ENCODE measurements at regions not wholly inside any gene's neighbourhood (a gene's known extent, or its start where the extent isn't known, plus 50 kb on each side); places are given as distances from the start of the nearest gene placed in this dataset.

DNA sequence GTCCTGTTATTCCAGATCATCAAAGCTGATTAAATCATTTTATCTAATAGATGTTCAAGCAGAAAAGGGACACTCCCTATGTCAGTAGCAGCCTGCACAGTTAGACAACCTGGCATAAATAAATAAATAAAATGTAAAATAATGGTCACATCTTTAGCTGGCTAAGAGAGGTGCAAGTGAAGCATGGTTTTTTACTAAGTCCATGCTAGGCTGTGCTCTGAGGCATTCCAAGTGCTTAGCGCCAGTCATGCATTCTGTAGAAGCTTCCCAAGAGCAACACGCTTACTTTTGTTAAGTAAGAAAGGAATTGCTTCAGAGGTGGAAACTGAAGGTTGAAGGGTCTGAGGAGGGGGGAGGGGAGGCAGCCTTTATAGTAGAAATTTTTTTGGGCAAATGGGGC is 351.2 kb downstream of the CDH2 start:
- no peak for DNase-seq

DNA sequence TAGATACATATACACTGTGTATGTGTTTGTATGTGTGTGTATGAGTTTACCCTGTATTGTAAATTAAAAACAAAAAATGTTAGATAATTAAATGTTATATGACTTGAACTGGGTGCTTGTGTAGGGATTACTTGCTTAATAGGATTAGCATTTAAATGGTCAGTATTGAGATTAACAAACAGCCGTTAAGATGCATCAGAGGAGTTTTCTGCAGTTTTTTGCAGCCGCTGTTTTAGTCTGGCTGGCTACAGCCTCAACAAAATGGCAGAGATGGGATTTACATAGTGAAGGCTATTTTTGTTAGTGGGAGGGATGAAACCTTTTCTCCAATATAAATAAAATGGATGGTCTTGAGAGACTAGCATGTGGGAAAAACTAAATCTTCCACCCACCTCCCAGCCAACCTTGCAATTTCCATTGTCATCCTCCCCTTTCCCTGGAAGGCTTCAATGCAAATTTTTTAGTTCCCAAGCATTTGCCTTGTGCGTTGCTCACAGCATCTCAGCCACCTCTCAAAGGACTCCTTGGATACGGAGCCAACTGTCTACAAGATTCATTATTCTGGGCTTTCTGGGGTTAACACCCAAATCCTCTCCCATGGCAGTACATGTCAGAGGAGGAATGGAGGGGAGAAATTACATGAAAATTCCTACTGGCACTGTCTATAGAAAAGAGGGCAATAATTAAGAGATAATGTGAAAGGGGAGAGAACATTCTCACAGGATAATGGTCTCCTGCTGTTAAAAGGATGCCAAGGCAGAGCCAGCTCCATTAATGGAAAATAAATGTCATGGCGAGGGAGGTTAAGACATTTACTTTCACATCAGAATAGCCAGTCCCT is 351.9 kb downstream of the CDH2 start:
- DNase-seq: no peak

DNA sequence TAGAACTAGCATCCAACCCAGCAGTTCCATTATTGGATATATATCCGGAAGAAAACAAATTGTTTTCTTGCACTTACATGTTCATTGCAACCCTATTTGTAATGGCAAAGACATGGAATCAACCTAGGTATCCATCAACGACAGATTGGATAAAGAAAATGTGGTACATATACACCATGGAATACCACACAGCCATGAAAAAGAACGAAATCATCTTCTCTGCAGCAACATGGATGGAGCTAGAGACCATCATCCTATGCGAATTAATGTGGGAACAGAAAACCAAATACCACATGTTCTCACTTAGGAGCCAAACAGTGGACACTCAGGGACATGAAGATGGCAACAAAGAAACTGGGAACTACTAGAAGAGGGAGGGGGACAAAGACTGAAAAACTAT is 352.7 kb downstream of the CDH2 start:
- no peak for DNase-seq

DNA sequence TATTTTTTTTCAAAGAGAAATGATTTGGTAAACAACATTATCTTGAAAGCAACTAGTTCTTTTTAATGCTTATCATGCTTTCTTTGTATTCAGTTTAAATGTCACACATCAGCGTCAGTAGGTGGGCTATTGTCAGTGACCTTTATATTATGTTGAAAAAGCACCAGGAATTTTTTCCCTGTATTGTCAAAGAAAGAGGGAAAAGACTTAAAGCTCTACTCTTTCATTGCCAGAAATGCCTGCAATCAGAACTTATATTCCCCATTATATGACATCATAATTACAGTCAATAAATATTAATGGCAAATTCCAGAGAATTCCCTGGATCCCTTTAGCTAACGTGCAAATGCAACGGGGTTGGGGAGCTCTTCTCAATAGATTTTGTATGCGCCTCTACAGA is 353.9 kb downstream of the CDH2 start:
- no peak for DNase-seq

DNA sequence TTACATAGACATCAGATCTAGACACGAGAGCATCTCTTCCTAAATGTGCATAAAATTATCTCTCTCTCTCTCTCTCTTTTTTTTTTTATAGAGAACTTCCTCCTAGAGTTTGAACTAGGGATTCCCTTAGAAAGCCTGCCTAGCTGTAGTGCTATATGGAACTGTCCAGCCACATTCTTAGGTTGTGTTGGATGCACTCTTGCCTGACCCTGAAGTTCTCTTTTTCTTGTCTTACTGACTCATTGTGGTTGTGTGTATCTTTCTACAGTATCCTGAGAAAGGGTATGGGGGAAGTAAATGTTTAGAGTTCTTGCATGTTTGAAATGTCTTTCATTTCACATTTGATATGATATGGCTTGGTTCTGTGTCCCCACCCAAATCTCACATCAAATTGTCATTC is 368.2 kb downstream of the CDH2 start:
- DNase-seq: no peak

DNA sequence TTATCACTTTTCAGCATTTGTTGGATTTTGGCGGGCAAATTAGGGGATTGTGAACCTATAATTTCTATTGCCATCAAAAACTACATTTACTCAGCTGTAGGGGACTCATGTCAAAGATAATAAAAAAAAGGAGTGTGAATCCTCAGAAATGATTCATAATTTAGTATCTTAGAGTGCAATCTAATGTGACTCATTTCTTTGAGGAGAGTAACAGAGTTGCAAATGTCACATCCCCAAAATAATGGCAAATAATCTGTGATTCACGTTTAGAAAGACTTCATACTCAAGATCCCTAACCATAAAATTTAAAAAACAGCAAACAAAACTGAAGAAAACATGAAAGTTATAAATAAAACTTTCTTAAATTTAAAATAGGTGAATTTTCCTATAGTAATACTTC is 373.0 kb downstream of the CDH2 start:
- no peak for DNase-seq

DNA sequence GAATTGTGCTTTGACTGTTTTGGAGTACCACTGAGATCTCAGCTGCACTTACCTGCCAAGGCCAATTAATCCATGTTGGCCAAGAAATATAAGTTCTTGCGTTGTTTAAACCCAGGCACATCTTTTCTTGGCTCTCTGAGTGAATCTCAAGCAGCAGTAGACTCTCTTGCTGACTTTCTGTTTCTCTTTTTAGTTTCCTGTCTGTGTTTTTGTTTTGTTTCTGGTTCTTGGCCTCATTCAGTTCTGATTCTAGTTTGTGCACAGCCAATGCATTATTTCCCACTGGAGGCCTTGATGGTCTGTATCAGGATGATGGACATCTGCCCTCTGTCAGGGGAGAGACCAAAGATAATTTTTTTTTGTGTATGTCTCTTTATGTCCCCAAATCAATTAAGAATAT is 379.4 kb downstream of the CDH2 start:
- DNase-seq: no peak

DNA sequence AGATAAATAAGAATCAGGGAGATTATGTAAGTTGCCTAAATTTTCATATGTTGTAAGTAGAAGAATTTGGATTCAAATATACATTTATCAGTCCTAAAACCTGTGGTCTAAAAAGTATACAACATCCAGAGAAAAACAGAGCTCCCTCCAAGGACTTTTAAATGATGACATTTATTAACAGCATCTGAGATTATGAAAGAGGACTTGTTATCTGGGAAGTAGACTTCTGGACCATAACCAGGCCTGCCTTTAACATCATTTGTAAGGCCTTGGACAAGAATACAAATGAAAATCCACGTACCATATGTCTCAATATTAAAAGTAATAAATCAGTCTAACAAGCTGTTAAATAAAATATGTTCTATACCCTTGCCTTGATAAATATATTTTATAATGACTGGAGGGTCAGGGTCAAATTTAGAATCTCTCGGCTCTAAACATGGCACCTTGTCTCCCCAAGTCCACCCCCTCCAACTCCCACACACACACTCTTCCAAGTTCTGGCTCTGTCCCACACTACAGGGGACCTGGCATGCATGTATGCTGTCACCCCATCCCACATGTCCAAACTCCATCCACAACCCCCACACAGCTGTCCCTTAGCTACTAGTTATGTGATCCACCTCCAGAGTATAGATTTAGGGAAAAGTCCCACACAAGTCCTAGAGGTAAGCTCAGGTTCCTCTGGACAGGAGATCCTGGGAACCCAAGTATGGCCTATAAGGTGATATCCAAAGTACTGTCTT is 382.6 kb downstream of the CDH2 start:
- DNase-seq: no peak

DNA sequence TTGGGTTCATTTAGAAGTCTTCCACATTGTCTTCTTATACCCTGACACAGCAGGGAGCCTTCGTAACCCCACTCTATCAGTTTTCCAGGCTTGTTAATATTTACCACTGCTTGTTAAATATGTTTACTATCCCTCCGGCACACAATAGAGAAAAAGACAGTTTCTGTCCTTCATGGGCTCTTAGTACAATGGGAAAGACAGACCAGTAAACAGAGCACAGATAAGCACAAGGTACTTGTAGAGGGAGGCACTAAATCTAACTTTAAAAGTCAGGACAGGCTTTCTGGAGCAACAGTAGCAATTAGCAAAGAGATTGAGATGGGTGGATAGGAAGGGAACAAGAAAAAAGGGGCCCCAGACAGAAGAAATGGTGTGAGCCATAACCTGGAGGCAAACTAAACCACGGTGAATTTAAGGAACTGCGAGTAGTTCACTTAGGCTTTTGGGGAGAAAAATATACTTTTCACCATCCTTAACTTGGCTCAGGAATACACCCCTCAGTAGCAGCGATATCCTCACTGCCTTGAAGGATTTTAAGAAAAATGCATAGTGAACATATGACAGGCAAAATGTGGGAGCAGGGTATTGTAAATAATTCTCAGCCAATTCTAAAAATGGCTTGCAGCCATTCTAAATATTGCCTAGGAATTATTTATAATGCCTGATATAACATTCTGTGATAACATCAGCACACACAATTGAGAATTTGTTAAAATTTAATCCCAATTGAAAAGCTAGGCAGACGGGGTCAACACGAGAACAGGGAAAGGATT is 383.7 kb downstream of the CDH2 start:
- DNase-seq: no peak

DNA sequence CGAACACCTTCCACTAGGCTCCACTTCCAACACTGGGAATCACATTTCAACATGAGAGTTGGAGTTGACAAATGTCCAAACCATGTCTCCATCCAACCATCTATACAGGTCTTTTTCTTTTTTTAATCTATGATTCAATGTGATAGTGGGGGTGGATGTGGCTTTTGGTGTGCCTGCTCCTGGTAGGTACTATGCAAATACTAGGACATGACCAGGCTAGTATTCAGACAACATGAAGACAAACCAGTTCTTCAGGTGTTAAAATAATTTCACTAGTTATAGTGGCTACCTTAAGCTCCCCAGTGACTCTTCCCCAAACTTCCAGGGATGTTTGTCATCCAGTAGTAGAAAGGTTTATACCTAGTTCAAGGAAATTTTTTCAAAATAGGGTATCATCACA is 387.5 kb downstream of the CDH2 start:
- DNase-seq: no peak

DNA sequence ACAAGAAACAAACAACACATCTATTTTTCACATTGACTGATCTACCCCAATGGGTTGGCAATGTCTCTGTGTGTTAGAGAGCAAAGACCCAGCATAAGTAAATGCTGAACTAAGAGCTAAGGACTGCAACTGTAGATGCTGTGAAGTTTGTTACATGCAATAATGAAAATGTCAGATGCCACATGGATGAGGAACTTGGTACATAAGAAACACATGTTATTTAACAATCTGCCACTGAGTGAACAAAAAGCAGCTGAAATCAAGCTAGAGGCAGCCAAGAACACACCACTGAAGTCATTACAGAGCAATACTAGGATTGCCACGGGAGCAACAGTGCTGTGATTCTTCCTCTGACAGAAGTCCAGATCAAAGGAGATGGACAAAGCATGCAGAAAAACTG is 389.4 kb downstream of the CDH2 start:
- no peak for DNase-seq

DNA sequence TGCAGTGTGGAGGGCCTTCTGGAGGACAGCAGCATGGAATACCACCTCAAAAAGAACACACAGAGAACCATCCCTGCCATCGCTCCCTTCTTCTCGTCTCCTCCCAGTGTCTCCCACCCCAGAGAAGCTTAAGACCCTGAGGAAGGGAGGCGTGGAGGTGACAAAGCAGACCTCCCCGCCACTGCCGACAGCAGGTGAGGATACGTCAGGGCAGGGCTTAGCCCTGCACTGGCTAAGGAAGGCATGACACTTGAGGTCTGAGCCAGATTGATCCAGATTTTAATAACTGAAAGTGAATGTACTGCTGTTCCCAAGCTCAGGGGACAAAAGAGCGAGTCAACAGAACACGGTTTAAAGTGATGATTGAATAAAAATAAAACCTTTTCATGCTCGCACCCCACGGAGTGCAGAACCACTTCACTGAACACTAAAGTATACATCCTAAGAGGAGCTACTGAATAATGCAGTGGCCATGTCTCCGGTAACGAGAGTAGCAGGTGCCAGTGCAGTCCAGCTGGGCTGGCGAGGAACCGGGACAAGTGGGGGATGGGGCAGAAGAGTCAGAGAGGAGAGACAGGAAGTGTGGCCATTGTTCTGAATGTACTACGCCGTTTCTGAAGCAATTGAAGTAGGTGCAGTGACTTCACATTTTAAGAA is 391.0 kb downstream of the CDH2 start:
- no peak for DNase-seq

DNA sequence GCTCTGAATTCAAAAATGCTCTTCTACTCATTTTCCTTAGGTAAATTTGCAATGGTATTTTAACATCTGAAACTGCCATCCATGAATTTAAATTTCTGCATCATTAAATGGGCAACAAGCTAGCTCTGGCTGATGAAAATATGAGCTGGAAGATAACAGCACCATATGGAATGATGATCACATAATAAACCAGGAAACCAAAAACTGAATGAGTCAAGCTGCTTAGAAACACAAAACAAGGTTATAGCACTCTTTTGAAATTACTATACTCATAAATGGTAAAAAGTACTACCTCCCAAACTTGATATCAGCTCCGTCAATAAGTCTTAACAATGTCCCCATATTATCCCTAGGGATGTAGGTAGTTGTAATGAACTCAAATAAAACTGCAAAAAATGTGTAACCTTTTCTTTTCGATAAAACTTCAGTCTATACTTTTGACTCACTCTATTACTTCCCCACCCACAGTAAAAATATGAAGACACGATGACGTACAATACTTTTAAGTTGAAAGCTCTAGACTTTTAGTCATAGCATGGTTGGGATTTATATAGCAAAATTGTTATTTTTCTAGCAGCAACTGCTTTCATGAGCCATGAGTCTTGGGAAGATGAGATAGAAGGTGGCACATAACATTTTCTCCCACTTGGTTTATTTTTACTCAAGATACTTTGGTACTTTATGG is 396.7 kb downstream of the CDH2 start:
- no peak for DNase-seq

DNA sequence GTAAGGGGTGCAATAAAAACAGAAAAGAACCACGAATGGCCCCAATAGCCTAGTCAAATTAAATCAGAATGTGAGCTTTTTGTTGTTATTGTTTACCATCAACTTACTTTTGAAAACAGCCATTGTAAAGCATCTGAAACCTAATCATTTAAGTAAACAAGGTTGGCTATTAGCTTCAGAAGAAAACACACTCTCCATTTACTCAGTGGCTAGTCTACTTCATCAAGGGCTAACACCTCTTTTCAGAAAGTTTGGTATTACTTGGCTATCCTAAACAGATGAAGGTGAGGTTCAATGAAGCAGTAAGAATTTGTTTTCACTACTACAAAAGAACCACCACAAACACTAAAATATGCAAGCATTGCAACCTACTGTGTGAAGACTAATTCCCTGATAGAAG is 398.0 kb downstream of the CDH2 start:
- DNase-seq: no peak

DNA sequence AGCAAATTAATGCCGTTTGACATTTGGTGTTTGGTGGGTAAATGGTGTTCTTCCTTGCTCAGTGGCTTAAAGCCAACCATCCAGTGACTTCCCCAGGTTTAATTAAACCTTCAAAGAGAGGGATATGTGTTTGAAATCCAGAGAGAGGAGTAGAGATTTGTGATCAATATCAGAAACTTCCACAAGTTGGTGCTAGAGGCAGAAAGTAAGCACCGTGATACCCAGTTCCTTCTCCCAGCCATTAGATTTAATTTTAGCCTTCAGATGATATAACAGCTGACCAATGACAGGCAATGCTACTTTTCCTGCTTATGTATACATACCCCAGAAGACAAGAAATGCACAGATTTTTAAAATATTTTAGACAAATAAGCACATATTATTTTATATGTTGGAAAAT is 398.5 kb downstream of the CDH2 start:
- DNase-seq: no peak

DNA sequence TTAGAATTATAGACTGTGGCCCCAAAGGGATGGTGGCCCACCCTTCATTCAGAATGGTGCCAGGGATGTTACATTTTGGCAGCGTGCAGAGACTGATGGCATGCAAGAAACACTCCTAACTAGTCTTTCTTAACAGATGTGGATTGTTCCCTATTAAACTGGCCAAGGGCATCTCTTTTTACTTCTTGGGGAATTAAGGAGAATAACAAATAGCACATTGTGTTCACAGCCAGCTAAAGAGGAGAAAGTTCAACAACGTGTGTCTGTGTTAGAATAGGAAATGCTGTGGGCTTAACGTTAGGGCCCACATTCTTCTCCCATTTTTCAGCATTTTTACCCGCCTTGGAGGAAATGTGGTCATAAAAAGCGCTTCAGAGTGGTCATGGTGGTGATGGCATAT is 404.8 kb downstream of the CDH2 start:
- DNase-seq: no peak

DNA sequence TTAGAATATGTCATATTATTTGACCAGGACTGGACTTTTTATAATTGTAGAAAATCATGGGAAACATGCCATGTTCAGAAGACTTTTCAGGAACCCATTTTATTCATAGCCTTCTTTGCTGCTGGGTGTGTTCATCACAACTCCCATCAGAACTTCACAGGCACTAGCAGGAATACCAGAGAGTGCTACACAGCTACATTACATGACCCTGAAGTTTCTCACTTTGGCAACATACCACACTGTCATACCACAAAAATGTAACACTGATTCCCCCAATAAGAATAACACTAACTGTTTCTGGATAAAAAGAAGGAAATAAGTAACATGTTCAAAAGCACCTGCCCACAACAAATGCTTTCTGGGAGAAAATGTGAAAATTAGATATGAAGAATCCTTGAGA is 405.4 kb downstream of the CDH2 start:
- DNase-seq: no peak

DNA sequence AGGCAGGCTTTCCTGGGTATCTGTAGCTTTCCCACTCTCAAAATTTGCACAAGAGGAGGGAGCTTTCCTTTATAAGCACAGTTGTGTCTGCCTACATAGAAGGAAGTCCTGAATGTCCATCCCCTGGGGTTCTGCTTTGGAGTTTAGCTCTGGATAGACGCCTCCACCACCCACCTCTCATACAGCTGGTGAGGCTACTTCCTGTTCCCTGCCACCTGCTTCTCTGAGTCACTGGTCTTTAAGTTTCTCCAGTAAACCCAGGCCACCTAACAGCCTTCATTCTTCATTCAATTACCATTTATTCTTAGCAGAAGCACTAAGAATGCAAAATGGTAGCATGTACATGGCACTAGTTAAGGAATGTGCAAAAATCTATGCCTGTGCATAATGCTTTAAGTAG is 407.8 kb downstream of the CDH2 start:
- DNase-seq: no peak

DNA sequence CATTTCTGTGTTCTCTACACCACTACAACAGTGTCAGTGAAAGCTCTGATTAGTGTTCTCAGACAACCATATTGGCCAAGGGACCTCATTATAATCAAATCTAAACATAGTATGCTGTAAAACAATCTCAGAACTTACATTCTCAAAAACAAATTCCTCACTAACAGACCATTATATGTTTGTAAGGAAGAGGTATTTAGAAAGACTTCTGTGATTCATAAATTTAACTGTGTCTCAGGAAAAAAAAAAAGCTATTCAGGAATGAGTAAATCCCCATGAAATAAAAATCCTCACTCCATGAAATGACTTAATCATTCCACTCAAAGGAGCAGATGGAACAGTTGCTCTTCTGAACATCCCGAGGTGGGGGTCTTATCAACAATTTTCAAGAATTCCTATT is 413.0 kb downstream of the CDH2 start:
- DNase-seq: no peak

DNA sequence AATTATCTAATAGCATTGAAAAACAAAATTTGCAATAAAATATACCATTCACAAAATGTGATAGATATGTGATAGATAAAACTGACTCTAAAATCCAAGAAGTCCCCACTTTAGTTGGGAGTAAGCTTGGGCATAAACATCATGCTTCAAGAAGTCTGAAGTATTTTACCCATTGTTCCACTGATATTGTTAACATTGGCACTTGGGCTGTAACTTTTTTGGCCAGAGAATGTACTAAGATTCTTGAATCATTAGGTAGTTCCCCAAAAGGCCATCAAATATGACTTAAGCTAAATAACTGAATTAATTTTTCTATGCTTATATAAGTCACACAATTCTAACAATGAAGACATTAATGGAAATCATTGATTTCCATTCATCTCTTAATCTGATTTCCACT is 413.6 kb downstream of the CDH2 start:
- DNase-seq: no peak

DNA sequence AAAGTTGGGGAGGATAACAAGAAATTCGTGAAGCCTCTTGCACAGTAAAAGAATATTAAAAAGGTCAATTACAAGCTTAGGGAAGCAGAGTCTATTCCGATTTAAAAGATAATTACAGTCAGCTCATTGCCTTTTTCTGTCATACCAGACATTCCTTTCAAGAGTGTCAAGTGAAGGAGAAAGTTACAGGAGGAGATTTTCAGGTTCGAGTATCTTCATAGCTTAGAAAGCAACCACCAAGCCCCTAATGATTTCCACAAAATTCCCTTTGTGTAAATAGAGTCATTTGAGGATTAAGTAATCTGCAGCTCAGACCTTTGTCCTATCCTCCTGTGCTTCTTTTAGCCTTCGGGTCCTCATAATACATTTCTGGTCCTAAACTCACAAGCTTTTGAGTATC is 414.9 kb downstream of the CDH2 start:
- DNase-seq: no peak

DNA sequence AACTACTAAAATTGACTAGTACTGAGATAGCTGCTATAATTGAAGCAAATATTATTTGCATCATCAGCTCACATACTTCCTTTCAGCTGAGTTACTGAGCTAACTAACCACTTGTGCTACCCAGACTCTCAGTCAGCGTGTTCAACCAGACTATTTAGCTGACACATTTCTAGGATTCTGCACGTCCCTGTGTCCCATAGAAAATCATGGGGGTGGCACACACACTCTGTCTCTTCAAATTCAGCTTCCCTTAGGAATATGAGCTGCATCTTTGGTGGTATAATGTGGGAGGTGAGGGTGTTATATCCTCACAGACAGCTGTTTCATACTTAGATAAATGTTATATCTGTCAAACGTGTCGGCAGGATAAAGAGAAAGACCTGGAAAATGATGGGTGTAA is 424.0 kb downstream of the CDH2 start:
- DNase-seq: no peak

All from occipital lobe (tissue), 1 donor.